ENCODE measurements at regions not wholly inside any gene's neighbourhood (a gene's known extent, or its start where the extent isn't known, plus 50 kb on each side); places are given as distances from the start of the nearest gene placed in this dataset.
A peak's percentile ranks its signal among the peaks of the same experiment; 100 is the strongest.

DNA sequence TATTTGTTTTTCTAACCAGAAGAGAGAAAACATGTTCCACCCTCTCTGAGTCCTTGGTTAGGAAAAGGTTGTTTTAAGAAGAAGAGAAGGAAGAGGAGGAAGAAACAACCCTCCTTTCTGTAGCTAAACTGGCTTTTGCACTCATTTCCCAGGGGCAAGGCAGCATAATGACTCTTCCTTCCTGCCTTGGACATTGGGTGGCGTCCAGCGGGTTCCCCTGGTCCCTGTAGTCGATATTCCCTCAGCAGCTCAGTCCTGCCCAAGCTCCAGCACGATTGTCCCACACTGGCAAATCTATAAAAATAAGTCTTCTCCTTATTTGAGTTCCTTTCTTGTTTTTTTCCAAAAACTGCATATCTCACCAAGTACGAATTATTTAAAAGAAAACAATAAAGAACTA, 81.2 kb downstream of the TEX35 start:
- Histone ChIP-seq H3K27ac (no peak overlapping the region), H3K27me3 (no peaks in the 10 kb centered on the region), H3K36me3 (no peaks in the 10 kb centered on the region), H3K9me3 (no peaks in the 10 kb centered on the region), H3K4me1 (no peaks in the 10 kb centered on the region), H3K4me3 (no peak overlapping the region)
- TF ChIP-seq POLR2A (IDR thresholded peaks at IDR 0.05), result no peak
- TF ChIP-seq, protein P1, sequence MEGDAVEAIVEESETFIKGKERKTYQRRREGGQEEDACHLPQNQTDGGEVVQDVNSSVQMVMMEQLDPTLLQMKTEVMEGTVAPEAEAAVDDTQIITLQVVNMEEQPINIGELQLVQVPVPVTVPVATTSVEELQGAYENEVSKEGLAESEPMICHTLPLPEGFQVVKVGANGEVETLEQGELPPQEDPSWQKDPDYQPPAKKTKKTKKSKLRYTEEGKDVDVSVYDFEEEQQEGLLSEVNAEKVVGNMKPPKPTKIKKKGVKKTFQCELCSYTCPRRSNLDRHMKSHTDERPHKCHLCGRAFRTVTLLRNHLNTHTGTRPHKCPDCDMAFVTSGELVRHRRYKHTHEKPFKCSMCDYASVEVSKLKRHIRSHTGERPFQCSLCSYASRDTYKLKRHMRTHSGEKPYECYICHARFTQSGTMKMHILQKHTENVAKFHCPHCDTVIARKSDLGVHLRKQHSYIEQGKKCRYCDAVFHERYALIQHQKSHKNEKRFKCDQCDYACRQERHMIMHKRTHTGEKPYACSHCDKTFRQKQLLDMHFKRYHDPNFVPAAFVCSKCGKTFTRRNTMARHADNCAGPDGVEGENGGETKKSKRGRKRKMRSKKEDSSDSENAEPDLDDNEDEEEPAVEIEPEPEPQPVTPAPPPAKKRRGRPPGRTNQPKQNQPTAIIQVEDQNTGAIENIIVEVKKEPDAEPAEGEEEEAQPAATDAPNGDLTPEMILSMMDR (IDR thresholded peaks at IDR 0.05), result no peak
- DNase-seq, result no peak

DNA sequence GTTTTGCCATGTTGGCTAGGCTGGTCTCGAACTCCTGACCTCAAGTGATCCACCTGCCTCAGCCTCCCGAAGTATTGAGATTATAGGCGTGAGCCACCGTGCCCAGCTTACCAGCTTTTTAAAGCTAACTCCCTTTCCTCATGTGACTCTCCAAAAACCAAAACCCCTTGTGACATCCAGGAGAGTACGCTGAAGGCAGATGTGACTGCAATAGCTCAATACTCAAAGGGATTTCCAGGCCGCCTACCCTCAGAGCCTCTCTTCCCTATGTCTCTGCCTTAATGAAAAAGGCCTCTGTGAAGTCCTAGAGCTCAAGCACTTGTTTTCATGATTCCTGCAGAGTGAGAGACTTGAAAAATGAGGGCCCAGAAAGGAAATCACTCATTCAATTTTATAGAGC, 82.6 kb downstream of the TEX35 start:
- no peak for TF ChIP-seq POLR2A (IDR thresholded peaks at IDR 0.05)
- TF ChIP-seq, protein P1 (IDR thresholded peaks at IDR 0.05), result no peak
- Histone ChIP-seq H3K4me3 (no peak overlapping the region), H3K4me1 (no peaks in the 10 kb centered on the region), H3K9me3 (no peaks in the 10 kb centered on the region), H3K27ac (no peak overlapping the region), H3K36me3 (no peaks in the 10 kb centered on the region), H3K27me3 (no peaks in the 10 kb centered on the region)
- DNase-seq, result no peak

DNA sequence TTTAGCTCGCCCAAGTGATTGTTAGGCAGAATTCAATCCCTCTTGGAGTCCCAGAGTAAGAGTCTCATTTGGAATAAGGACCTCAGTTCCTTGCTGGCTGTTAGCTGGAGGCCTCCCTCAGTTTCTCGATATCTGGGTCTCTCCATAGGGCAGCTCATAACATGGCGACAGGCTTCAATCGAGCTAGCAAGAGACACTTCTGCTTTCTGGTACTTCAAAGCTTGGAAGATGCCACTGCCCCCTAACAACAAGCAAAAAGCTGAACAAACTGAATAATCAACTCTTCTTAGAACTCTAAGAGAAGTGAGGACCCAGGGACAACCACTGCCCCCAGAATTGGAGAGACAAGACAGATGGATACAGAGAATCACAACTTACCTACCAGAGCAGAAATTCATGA, 86.2 kb downstream of the TEX35 start:
- TF ChIP-seq POLR2A (IDR thresholded peaks at IDR 0.05), result no peak
- TF ChIP-seq, protein P1 (IDR thresholded peaks at IDR 0.05), result no peak

DNA sequence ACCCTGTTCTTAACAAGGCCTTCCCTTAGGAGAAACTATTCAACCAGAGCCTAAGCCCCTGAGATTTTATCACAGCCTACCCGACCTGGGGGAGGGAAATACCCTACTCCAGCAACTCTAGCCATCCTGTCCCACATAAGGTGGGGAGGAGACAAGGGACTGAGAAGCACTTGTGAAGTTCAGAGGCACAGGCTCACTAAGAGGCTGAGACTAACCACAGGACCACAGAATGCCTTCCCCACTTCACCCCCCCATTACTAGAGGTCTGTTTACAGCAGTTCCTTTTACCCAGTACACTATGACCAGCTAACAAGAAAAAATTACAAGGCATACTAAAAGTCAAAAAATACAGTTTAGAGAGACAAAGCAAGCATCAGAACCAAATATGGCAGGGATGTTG, 86.8 kb downstream of the TEX35 start:
- TF ChIP-seq POLR2A (IDR thresholded peaks at IDR 0.05), result no peak
- TF ChIP-seq, protein P1 (IDR thresholded peaks at IDR 0.05), result no peak
- H3K4me3 ChIP-seq, result no peak overlapping the region
- peaks cover 0 to 6% (median 2%) of the 10 kb centered on the region in 4 donors for H3K4me1 ChIP-seq
- H3K27me3 ChIP-seq, result no peaks in the 10 kb centered on the region
- H3K27ac ChIP-seq, result peak overlapping the region in 2 of 4 donors; percentile 57 to 66
- no peaks in the 10 kb centered on the region for H3K9me3 ChIP-seq
- peak in 2 of 3 donors; percentile 61 to 62 for DNase-seq
- H3K36me3 ChIP-seq, result no peaks in the 10 kb centered on the region

More for the DNA sequence above, 86.2 kb downstream of the TEX35 start:
- Histone ChIP-seq H3K36me3 (no peaks in the 10 kb centered on the region), H3K9me3 (no peaks in the 10 kb centered on the region), H3K4me3 (no peak overlapping the region), H3K27ac (peak overlapping the region in 2 of 4 donors; percentile 57 to 66), H3K27me3 (no peaks in the 10 kb centered on the region), H3K4me1 (no peaks in the 10 kb centered on the region)
- DNase-seq, result no peak

DNA sequence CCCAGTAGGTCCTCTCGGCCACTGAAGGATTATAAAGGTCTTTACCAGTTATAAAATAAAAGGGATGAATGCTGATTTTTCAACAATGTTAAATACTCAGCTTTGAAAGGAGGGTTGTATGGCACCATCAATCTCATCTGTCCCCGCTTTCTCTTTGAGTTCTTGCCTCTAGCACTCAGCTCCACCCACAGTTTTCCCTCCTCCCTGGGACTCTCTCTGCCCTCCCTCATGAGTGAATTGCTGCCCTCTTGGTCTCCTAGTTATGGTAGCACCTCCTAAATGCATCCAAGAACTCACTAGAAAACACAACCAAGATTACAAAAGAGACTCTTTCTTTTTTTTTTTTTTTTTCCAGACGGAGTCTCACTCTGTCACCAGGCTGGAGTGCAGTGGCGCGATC, 91.0 kb downstream of the TEX35 start:
- peaks cover 0 to 25% (median 9%) of the 10 kb centered on the region in 4 donors for H3K4me1 ChIP-seq
- no peaks in the 10 kb centered on the region for H3K9me3 ChIP-seq
- no peak overlapping the region for H3K4me3 ChIP-seq
- H3K27ac ChIP-seq, result peak overlapping the region in 2 of 4 donors; percentile 71 to 82
- DNase-seq, result no peak
- TF ChIP-seq POLR2A (IDR thresholded peaks at IDR 0.05), result no peak
- TF ChIP-seq, protein P1 (IDR thresholded peaks at IDR 0.05), result no peak
- no peaks in the 10 kb centered on the region for H3K36me3 ChIP-seq
- H3K27me3 ChIP-seq, result no peaks in the 10 kb centered on the region

DNA sequence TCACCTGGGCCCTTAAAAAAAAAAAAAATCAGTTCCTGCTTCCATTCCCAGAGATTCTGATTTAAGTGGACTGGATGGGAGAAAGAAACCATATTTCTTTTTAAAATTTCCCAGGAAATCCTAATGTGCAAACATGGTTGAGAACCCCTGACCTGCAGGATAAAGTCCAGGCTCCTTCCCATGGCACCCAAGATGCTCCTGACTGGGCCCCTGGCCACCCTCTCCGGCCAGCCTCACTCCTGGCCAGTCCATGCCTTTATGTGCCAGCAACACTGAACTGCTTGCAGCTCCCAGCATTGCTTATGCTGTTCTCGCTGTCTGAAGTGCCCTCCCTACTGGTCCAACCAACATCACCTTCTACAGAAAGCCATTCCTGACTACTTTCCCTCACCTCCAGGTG, 93.9 kb downstream of the TEX35 start:
- TF ChIP-seq POLR2A (IDR thresholded peaks at IDR 0.05), result no peak
- TF ChIP-seq, protein P1 (IDR thresholded peaks at IDR 0.05), result no peak
- H3K27ac ChIP-seq, result peak overlapping the region in 3 of 4 donors; percentile 43 to 82 (median 71)
- no peaks in the 10 kb centered on the region for H3K27me3 ChIP-seq
- no peaks in the 10 kb centered on the region for H3K36me3 ChIP-seq
- H3K4me1 ChIP-seq, result peaks cover 0 to 27% (median 9%) of the 10 kb centered on the region in 4 donors
- no peaks in the 10 kb centered on the region for H3K9me3 ChIP-seq
- DNase-seq, result no peak
- no peak overlapping the region for H3K4me3 ChIP-seq

All from Peyer's patch (tissue), 4 donors.